ENCODE measurements at regions not wholly inside any gene's neighbourhood (a gene's known extent, or its start where the extent isn't known, plus 50 kb on each side); places are given as distances from the start of the nearest gene placed in this dataset.

DNA sequence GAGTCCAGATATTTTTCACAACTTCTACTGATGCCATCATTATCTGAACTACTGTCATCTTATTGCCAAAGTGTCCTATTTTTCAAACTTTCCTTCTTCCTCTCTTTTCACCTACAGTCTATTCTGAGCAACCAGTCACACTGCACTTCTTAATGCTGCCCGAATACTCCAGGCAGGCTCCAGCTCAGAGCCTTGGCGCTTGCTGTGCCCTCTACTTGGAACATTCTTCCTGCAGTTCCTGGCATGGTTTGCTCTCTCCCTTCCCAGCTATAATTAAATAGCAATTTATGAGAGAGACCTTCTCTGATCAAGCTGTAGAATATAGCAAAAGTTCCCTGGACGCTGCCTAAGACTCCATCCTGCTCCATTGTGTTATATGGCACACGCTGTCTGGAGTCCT lies 831.6 kb downstream of the QKI start:
- TF ChIP-seq SP1 (IDR thresholded peaks at IDR 0.05) (no peak), ZNF384 (IDR thresholded peaks at IDR 0.05) (no peak), FOXK2 (IDR thresholded peaks at IDR 0.05) (no peak), ARNT (IDR thresholded peaks at IDR 0.05) (no peak), FOXM1 (IDR thresholded peaks at IDR 0.05; ENCODE audit: borderline replicate concordance) (no peak), HDGF (IDR thresholded peaks at IDR 0.05; ENCODE audit: borderline replicate concordance) (no peak), TARDBP (IDR thresholded peaks at IDR 0.05) (no peak), ELF4 (IDR thresholded peaks at IDR 0.05) (no peak)
- TF ChIP-seq, protein P1, sequence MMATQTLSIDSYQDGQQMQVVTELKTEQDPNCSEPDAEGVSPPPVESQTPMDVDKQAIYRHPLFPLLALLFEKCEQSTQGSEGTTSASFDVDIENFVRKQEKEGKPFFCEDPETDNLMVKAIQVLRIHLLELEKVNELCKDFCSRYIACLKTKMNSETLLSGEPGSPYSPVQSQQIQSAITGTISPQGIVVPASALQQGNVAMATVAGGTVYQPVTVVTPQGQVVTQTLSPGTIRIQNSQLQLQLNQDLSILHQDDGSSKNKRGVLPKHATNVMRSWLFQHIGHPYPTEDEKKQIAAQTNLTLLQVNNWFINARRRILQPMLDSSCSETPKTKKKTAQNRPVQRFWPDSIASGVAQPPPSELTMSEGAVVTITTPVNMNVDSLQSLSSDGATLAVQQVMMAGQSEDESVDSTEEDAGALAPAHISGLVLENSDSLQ (IDR thresholded peaks at IDR 0.05) = no peak

All from HEK293T (cell line).